ENCODE measurements at regions not wholly inside any gene's neighbourhood (a gene's known extent, or its start where the extent isn't known, plus 50 kb on each side); places are given as distances from the start of the nearest gene placed in this dataset.
"Not testable (repeated sequence)": the region's sequence is repeated elsewhere in the genome, so short reads cannot be mapped to it uniquely, and the experiment has no call there.

DNA sequence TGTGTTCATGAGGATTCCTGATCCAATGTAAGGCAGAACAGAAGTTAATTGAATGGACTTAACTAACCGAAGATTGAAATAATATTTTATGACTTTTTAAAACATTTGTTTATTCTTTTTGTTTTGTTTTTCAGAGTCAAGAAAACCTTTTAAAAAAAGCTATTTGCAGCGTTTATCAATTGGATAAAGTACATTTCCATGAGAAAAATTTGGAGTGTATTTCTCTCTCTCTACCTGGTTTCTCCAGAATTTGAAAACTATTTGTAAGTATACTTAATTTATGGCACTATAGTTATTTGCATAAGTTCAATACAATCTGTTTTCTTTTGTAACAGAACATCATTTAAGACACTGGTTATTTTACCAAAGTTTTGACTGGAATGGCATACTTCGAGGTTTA, 208.0 kb upstream of the UBL3 start:
- Histone ChIP-seq H3K4me3 (ENCODE audit: low read depth in 1 of 2, low read length in 2 of 2) (no peak overlapping the region), H2AFZ (ENCODE audit: low read depth, low read length) (no peak overlapping the region), H4K20me1 (ENCODE audit: insufficient read depth, low read length) (no peaks in the 10 kb centered on the region), H3K27ac (ENCODE audit: low read length) (no peak overlapping the region), H3K9ac (ENCODE audit: low read depth, low read length) (no peak overlapping the region), H3K79me2 (ENCODE audit: insufficient read depth, low read length) (no peaks in the 10 kb centered on the region), H3K27me3 (ENCODE audit: insufficient read depth, low read length, poor library complexity) (no peaks in the 10 kb centered on the region), H3K4me2 (ENCODE audit: insufficient read depth, low read length) (no peak overlapping the region), H3K9me3 (ENCODE audit: insufficient read depth, low read length, severe bottlenecking) (peaks cover 17% of the 10 kb centered on the region), H3K36me3 (ENCODE audit: insufficient read depth, low read length) (no peaks in the 10 kb centered on the region), H3K4me1 (ENCODE audit: insufficient read depth, low read length) (no peaks in the 10 kb centered on the region)
- ATAC-seq (ENCODE audit: insufficient read depth, low read depth) (no peak), DNase-seq (no peak)
- TF ChIP-seq, protein P1, sequence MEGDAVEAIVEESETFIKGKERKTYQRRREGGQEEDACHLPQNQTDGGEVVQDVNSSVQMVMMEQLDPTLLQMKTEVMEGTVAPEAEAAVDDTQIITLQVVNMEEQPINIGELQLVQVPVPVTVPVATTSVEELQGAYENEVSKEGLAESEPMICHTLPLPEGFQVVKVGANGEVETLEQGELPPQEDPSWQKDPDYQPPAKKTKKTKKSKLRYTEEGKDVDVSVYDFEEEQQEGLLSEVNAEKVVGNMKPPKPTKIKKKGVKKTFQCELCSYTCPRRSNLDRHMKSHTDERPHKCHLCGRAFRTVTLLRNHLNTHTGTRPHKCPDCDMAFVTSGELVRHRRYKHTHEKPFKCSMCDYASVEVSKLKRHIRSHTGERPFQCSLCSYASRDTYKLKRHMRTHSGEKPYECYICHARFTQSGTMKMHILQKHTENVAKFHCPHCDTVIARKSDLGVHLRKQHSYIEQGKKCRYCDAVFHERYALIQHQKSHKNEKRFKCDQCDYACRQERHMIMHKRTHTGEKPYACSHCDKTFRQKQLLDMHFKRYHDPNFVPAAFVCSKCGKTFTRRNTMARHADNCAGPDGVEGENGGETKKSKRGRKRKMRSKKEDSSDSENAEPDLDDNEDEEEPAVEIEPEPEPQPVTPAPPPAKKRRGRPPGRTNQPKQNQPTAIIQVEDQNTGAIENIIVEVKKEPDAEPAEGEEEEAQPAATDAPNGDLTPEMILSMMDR (IDR thresholded peaks at IDR 0.05; ENCODE audit: borderline replicate concordance, extremely low read depth, low read length, poor library complexity, severe bottlenecking) = no peak
- TF ChIP-seq EZH2 (IDR thresholded peaks at IDR 0.05; ENCODE audit: borderline replicate concordance, low read depth, low read length, severe bottlenecking) = no peak

DNA sequence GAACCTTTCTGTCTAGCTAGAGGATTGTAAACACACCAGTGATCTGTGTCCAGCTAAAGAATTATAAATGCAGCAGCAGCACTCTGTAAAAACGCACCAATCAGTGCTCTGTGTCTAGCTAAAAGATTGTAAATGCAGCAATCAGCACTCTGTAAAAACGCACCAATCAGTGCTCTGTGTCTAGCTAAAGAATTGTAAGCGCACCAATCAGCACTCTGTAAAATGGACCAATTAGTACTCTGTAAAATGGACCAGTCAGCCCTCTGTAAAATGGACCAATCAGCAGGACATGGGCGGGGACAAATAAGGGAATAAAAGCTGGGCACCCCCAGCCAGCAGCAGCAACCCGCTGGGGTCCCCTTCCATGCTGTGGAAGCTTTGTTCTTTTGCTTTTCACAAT, 204.1 kb upstream of the UBL3 start:
- not testable (repeated sequence) for ATAC-seq (ENCODE audit: insufficient read depth, low read depth); DNase-seq; H3K27me3 ChIP-seq (ENCODE audit: insufficient read depth, low read length, poor library complexity); H3K9ac ChIP-seq (ENCODE audit: low read depth, low read length); H3K36me3 ChIP-seq (ENCODE audit: insufficient read depth, low read length); H4K20me1 ChIP-seq (ENCODE audit: insufficient read depth, low read length); H2AFZ ChIP-seq (ENCODE audit: low read depth, low read length); H3K27ac ChIP-seq (ENCODE audit: low read length); H3K4me1 ChIP-seq (ENCODE audit: insufficient read depth, low read length); H3K4me3 ChIP-seq (ENCODE audit: low read depth in 1 of 2, low read length in 2 of 2); H3K79me2 ChIP-seq (ENCODE audit: insufficient read depth, low read length); H3K4me2 ChIP-seq (ENCODE audit: insufficient read depth, low read length)
- peaks cover 15% of the 10 kb centered on the region for H3K9me3 ChIP-seq (ENCODE audit: insufficient read depth, low read length, severe bottlenecking)

DNA sequence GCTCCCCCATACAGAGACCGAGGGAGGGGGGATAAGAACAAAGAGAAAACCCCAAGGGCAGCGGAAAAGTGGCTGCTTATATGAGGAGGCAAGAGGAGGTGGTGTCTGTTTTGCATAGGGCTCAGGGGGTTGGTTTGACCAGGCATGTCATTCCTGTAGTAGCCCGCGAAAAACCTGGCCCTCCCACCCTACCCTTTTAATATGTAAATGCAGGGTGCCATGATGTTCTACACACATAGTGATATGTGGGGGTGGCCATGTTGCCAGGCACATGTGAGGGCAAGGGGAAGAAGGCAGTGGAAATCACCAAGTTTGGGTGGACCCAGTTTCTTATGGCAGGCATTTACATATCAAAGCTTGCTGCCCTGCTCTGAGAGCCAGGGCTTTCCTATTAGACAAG, 203.5 kb upstream of the UBL3 start:
- H2AFZ ChIP-seq (ENCODE audit: low read depth, low read length) = no peak overlapping the region
- H4K20me1 ChIP-seq (ENCODE audit: insufficient read depth, low read length) = no peaks in the 10 kb centered on the region
- TF ChIP-seq, protein P1 (IDR thresholded peaks at IDR 0.05; ENCODE audit: borderline replicate concordance, extremely low read depth, low read length, poor library complexity, severe bottlenecking) = no peak
- TF ChIP-seq EZH2 (IDR thresholded peaks at IDR 0.05; ENCODE audit: borderline replicate concordance, low read depth, low read length, severe bottlenecking) = no peak
- H3K27ac ChIP-seq (ENCODE audit: low read length) = no peak overlapping the region
- DNase-seq (no peak), ATAC-seq (ENCODE audit: insufficient read depth, low read depth) (no peak)
- H3K4me2 ChIP-seq (ENCODE audit: insufficient read depth, low read length) = no peak overlapping the region
- no peak overlapping the region for H3K9ac ChIP-seq (ENCODE audit: low read depth, low read length)
- H3K4me1 ChIP-seq (ENCODE audit: insufficient read depth, low read length) = no peaks in the 10 kb centered on the region
- H3K79me2 ChIP-seq (ENCODE audit: insufficient read depth, low read length) = no peaks in the 10 kb centered on the region
- no peak overlapping the region for H3K4me3 ChIP-seq (ENCODE audit: low read depth in 1 of 2, low read length in 2 of 2)
- peaks cover 11% of the 10 kb centered on the region for H3K9me3 ChIP-seq (ENCODE audit: insufficient read depth, low read length, severe bottlenecking)
- no peaks in the 10 kb centered on the region for H3K36me3 ChIP-seq (ENCODE audit: insufficient read depth, low read length)
- peaks cover 6% of the 10 kb centered on the region for H3K27me3 ChIP-seq (ENCODE audit: insufficient read depth, low read length, poor library complexity)

DNA sequence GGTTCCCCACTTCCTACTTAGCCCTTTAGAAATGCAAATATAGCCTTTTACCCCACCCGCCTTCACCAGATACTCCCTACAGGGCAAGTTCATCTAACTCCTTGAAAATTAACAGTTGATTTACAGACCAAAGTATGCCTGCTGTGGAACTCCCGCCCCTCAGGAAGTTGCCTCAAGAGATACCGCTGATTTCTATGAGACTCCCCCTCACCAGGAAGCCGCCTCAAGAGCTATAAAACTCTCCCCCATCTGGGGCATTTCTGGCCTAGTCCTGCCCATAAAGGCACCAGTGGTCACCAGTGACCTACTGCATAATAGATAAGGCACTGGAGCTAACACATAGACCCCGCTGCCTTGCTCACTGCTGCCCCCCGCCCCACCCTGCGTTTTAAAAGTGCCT, 201.7 kb upstream of the UBL3 start:
- Histone ChIP-seq H3K79me2 (ENCODE audit: insufficient read depth, low read length) (no peaks in the 10 kb centered on the region), H3K27ac (ENCODE audit: low read length) (no peak overlapping the region), H3K4me3 (ENCODE audit: low read depth in 1 of 2, low read length in 2 of 2) (no peak overlapping the region), H3K4me2 (ENCODE audit: insufficient read depth, low read length) (no peak overlapping the region), H2AFZ (ENCODE audit: low read depth, low read length) (no peak overlapping the region), H3K9ac (ENCODE audit: low read depth, low read length) (no peak overlapping the region), H3K36me3 (ENCODE audit: insufficient read depth, low read length) (no peaks in the 10 kb centered on the region), H3K27me3 (ENCODE audit: insufficient read depth, low read length, poor library complexity) (peaks cover 6% of the 10 kb centered on the region), H3K9me3 (ENCODE audit: insufficient read depth, low read length, severe bottlenecking) (no peaks in the 10 kb centered on the region), H4K20me1 (ENCODE audit: insufficient read depth, low read length) (no peaks in the 10 kb centered on the region), H3K4me1 (ENCODE audit: insufficient read depth, low read length) (peaks cover 8% of the 10 kb centered on the region; the same call in 1 of the 2 replicates)
- TF ChIP-seq, protein P1 (IDR thresholded peaks at IDR 0.05; ENCODE audit: borderline replicate concordance, extremely low read depth, low read length, poor library complexity, severe bottlenecking) = no peak
- TF ChIP-seq EZH2 (IDR thresholded peaks at IDR 0.05; ENCODE audit: borderline replicate concordance, low read depth, low read length, severe bottlenecking) = no peak
- DNase-seq (no peak), ATAC-seq (ENCODE audit: insufficient read depth, low read depth) (no peak)
